Lower lobe of right lung (tissue), 2 donors: ENCODE measurements at regions not wholly inside any gene's neighbourhood (a gene's known extent, or its start where the extent isn't known, plus 50 kb on each side); places are given as distances from the start of the nearest gene placed in this dataset.

Source experiments
- ATAC-seq, 2 donors: fragments of 200-7000 bp; cut with Tn5 transposase; one replicate each; pipeline ENCODE4 v1.9.1; 2020 to 2022; ENCODE audit warnings: mild to moderate bottlenecking in 2 of 2, moderate library complexity in 2 of 2
- DNase-seq: peaks from one replicate; pipeline ENCODE4 v3.0.0-alpha.2; 2020
- H3K27ac ChIP-seq: fragments of 200-600 bp; one replicate; pipeline ENCODE4 v1.8.0; 2022
- H3K27me3 ChIP-seq: fragments of 200-600 bp; one replicate; pipeline ENCODE4 v1.8.0; 2022; ENCODE audit warnings: low read depth
- H3K36me3 ChIP-seq: fragments of 200-600 bp; one replicate; pipeline ENCODE4 v1.8.0; 2022; ENCODE audit warnings: mild to moderate bottlenecking
- H3K4me1 ChIP-seq: fragments of 200-600 bp; one replicate; pipeline ENCODE4 v1.8.0; 2022
- H3K4me3 ChIP-seq: fragments of 200-600 bp; one replicate; pipeline ENCODE4 v1.8.0; 2022; ENCODE audit warnings: mild to moderate bottlenecking
- H3K9me3 ChIP-seq: fragments of 200-600 bp; one replicate; pipeline ENCODE4 v1.8.0; 2022
- CTCF ChIP-seq: fragments of 200-600 bp; IDR thresholded peaks from one replicate; pipeline ENCODE4 v1.8.0; 2022; ENCODE audit warnings: antibody characterized with exemption, mild to moderate bottlenecking
- intact Hi-C: fragments of 100-400 bp; cut with DNase I; formaldehyde crosslinking; loops from one replicate; pipeline ENCODE4 v1.11.0; 2022
- donor health status: DM: no; HTN: yes; CAD: no; lungs with severe emphysema.

GRCh38 chr2:71882236-71882946 is 265.3 kb downstream of the CYP26B1 start:
- DNase-seq: no peak
- no peak for TF ChIP-seq CTCF

GRCh38 chr2:71880846-71881610 is 266.6 kb downstream of the CYP26B1 start:
- H3K27me3 ChIP-seq: no peaks in the 10 kb centered on the region
- H3K4me1 ChIP-seq: peaks cover 26% of the 10 kb centered on the region
- H3K36me3 ChIP-seq: no peaks in the 10 kb centered on the region
- DNase-seq (no peak), ATAC-seq (peak; percentile 10 to 40)
- no peak for TF ChIP-seq CTCF
- no peak overlapping the region for H3K4me3 ChIP-seq
- H3K27ac ChIP-seq: no peak overlapping the region
- no peaks in the 10 kb centered on the region for H3K9me3 ChIP-seq
- intact Hi-C loops: no loop called here

More at GRCh38 chr2:71882236-71882946, 265.3 kb downstream of the CYP26B1 start:
- no peak for ATAC-seq
- Histone ChIP-seq H3K36me3 (no peaks in the 10 kb centered on the region), H3K4me3 (no peak overlapping the region), H3K4me1 (peaks cover 26% of the 10 kb centered on the region), H3K27ac (no peak overlapping the region), H3K9me3 (no peaks in the 10 kb centered on the region), H3K27me3 (no peaks in the 10 kb centered on the region)
- intact Hi-C loops: no loop called here

- TF ChIP-seq CTCF: no peak
- DNase-seq (no peak), ATAC-seq (no peak)
- intact Hi-C loops: no loop called here
- Histone ChIP-seq H3K27ac (no peak overlapping the region), H3K36me3 (no peaks in the 10 kb centered on the region), H3K27me3 (no peaks in the 10 kb centered on the region), H3K4me3 (no peak overlapping the region), H3K9me3 (no peaks in the 10 kb centered on the region), H3K4me1 (peaks cover 26% of the 10 kb centered on the region)
Measured at GRCh38 chr2:71880287-71880686, 267.4 kb downstream of the CYP26B1 start.

- ATAC-seq (no peak), DNase-seq (no peak)
- no peak overlapping the region for H3K4me3 ChIP-seq
- H3K36me3 ChIP-seq: no peaks in the 10 kb centered on the region
- no peaks in the 10 kb centered on the region for H3K27me3 ChIP-seq
- H3K4me1 ChIP-seq: peaks cover 26% of the 10 kb centered on the region
- H3K9me3 ChIP-seq: no peaks in the 10 kb centered on the region
- intact Hi-C loops: no loop called here
- H3K27ac ChIP-seq: no peak overlapping the region
- no peak for TF ChIP-seq CTCF
Measured at GRCh38 chr2:71879509-71880184, 268.0 kb downstream of the CYP26B1 start.

- intact Hi-C loops: no loop called here
- no peak for TF ChIP-seq CTCF
Measured at GRCh38 chr2:71878626-71879508, 268.8 kb downstream of the CYP26B1 start.

More at GRCh38 chr2:71878626-71879508, 268.8 kb downstream of the CYP26B1 start:
- ATAC-seq (no peak), DNase-seq (no peak)
- no peaks in the 10 kb centered on the region for H3K36me3 ChIP-seq
- H3K4me3 ChIP-seq: no peak overlapping the region
- no peaks in the 10 kb centered on the region for H3K27me3 ChIP-seq
- H3K27ac ChIP-seq: no peak overlapping the region
- no peaks in the 10 kb centered on the region for H3K9me3 ChIP-seq
- H3K4me1 ChIP-seq: peaks cover 22% of the 10 kb centered on the region
